ENCODE measurements at regions not wholly inside any gene's neighbourhood (a gene's known extent, or its start where the extent isn't known, plus 50 kb on each side); places are given as distances from the start of the nearest gene placed in this dataset.

GRCh38 chr3:59463253-59463652, 413.4 kb upstream of the CFAP20DC start:
- Mint-ChIP-seq H3K36me3 (ENCODE audit: low read depth) (no peaks in the 10 kb centered on the region), H3K27ac (no peak overlapping the region)
- CTCF ChIA-PET = no interaction called here

GRCh38 chr3:59460068-59460467, 410.2 kb upstream of the CFAP20DC start:
- intact Hi-C loops (cut with micrococcal nuclease) = no loop called here
- Mint-ChIP-seq H3K9me3 (peaks cover 4% of the 10 kb centered on the region), H3K4me3 (no peak overlapping the region), H3K4me1 (ENCODE audit: low read depth) (peaks cover 8% of the 10 kb centered on the region), H3K27ac (no peak overlapping the region), H3K36me3 (ENCODE audit: low read depth) (no peaks in the 10 kb centered on the region), H3K27me3 (no peaks in the 10 kb centered on the region)
- ChIA-PET POLR2A (interaction anchor here (1.1 kb wide), 1 partner anchor 719 kb away, joined by 3 read pairs; no protein-coding TSS in a partner anchor), CTCF (no interaction called here)
- ATAC-seq (no peak), DNase-seq (no peak)
- TF ChIP-seq CTCF (IDR thresholded peaks at IDR 0.05) = no peak

More at GRCh38 chr3:59463253-59463652, 413.4 kb upstream of the CFAP20DC start:
- intact Hi-C loops (cut with micrococcal nuclease) = no loop called here
- DNase-seq (no peak), ATAC-seq (no peak)
- POLR2A ChIA-PET = no interaction called here
- Mint-ChIP-seq H3K9me3 (peaks cover 4% of the 10 kb centered on the region), H3K27me3 (no peaks in the 10 kb centered on the region), H3K4me3 (no peak overlapping the region), H3K4me1 (ENCODE audit: low read depth) (no peaks in the 10 kb centered on the region)
- no peak for TF ChIP-seq CTCF (IDR thresholded peaks at IDR 0.05)

GRCh38 chr3:59456852-59457485, 407.1 kb upstream of the CFAP20DC start:
- Mint-ChIP-seq H3K4me1 (ENCODE audit: low read depth) (peaks cover 31% of the 10 kb centered on the region), H3K36me3 (ENCODE audit: low read depth) (no peaks in the 10 kb centered on the region), H3K27ac (no peak overlapping the region), H3K9me3 (peaks cover 7% of the 10 kb centered on the region), H3K27me3 (no peaks in the 10 kb centered on the region), H3K4me3 (no peak overlapping the region)
- POLR2A ChIA-PET = interaction anchor here (1.0 kb wide), 1 partner anchor 13 kb away, joined by 5 read pairs; no protein-coding TSS in a partner anchor
- TF ChIP-seq CTCF (IDR thresholded peaks at IDR 0.05) = no peak
- intact Hi-C loops (cut with micrococcal nuclease) = no loop called here
- CTCF ChIA-PET = interaction anchor here (0.9 to 1.0 kb wide), 3 partner anchors 11 to 144 kb away, joined by 3 read pairs; no protein-coding TSS in a partner anchor
- DNase-seq (peak; percentile 59), ATAC-seq (peak; percentile 88)

GRCh38 chr3:59451800-59452746, 402.2 kb upstream of the CFAP20DC start:
- CTCF ChIA-PET = interaction anchor here (1.5 to 1.6 kb wide), 2 partner anchors 27 to 45 kb away, joined by 3 to 7 read pairs; no protein-coding TSS in a partner anchor
- Mint-ChIP-seq H3K9me3 (peaks cover 7% of the 10 kb centered on the region), H3K27me3 (no peaks in the 10 kb centered on the region), H3K36me3 (ENCODE audit: low read depth) (no peaks in the 10 kb centered on the region), H3K4me3 (peak overlapping the region; percentile 55), H3K27ac (peak overlapping the region; percentile 98), H3K4me1 (ENCODE audit: low read depth) (peaks cover 73% of the 10 kb centered on the region)
- POLR2A ChIA-PET = interaction anchor here (0.8 to 1.0 kb wide), 2 partner anchors 9 to 31 kb away, joined by 3 to 5 read pairs; no protein-coding TSS in a partner anchor
- ATAC-seq (peak; percentile 25), DNase-seq (peak; percentile 20)
- intact Hi-C loops (cut with micrococcal nuclease) = loop anchor here (5.0 kb wide), 1 partner anchor 65 kb away; no protein-coding TSS in a partner anchor
- no peak for TF ChIP-seq CTCF (IDR thresholded peaks at IDR 0.05)

Data from activated CD8-positive, alpha-beta T cell treated with anti-CD3 and anti-CD28 coated beads for 36 hours (primary cell).